Neural cell (in vitro differentiated cells): ENCODE measurements at regions not wholly inside any gene's neighbourhood (a gene's known extent, or its start where the extent isn't known, plus 50 kb on each side); places are given as distances from the start of the nearest gene placed in this dataset.

Experiments
- H2AFZ ChIP-seq: fragments of 200-600, 300-800 bp; sonication (generic), shearing (Covaris generic); 2 replicates; pipeline ENCODE4 v1.6.0; 2014; ENCODE audit warnings: low read depth, mild to moderate bottlenecking, antibody characterized with exemption, low read length, moderate library complexity
- H3F3A ChIP-seq: fragments of 200-600 bp; shearing (Covaris generic); 2 replicates; pipeline ENCODE4 v1.6.1; 2016; ENCODE audit warnings: mild to moderate bottlenecking, moderate library complexity, mixed read lengths, antibody characterized with exemption, low read length; ENCODE audit not compliant: insufficient read depth, poor library complexity, severe bottlenecking
- H3K27ac ChIP-seq: fragments of 200-600, 300-800 bp; sonication (generic), shearing (Covaris generic); 2 replicates; pipeline ENCODE4 v1.5.1; 2014; ENCODE audit warnings: mild to moderate bottlenecking, low read length, moderate library complexity
- H3K27me3 ChIP-seq: fragments of 300-800, 200-600 bp; sonication (generic), shearing (Covaris generic); 2 replicates; pipeline ENCODE4 v1.6.0; 2014; ENCODE audit warnings: mild to moderate bottlenecking, low read depth, low read length, moderate library complexity; ENCODE audit not compliant: insufficient read depth
- H3K36me3 ChIP-seq: fragments of 300-800, 200-600 bp; sonication (generic), shearing (Covaris generic); 2 replicates; pipeline ENCODE4 v1.5.1; 2014; ENCODE audit warnings: mild to moderate bottlenecking, antibody characterized with exemption, low read length, moderate library complexity; ENCODE audit not compliant: insufficient read depth
- H3K4me2 ChIP-seq: fragments of 300-800, 200-600 bp; sonication (generic), shearing (Covaris generic); 2 replicates; pipeline ENCODE4 v1.6.0; 2014; ENCODE audit warnings: mild to moderate bottlenecking, low read length
- H3K4me3 ChIP-seq: fragments of 300-800, 200-600 bp; sonication (generic), shearing (Covaris generic); 2 replicates; pipeline ENCODE4 v1.5.1; 2014; ENCODE audit warnings: mild to moderate bottlenecking, low read length, moderate library complexity
- H3K79me2 ChIP-seq: fragments of 200-600 bp; shearing (Covaris generic); replicated peaks from 2 replicates; pipeline ENCODE4 v1.6.0; 2014; ENCODE audit warnings: mild to moderate bottlenecking, low read length, moderate library complexity; ENCODE audit not compliant: insufficient read depth
- H3K9ac ChIP-seq: fragments of 300-800, 200-600 bp; sonication (generic), shearing (Covaris generic); 2 replicates; pipeline ENCODE4 v1.6.1; 2016; ENCODE audit warnings: mild to moderate bottlenecking, low read length, mixed read lengths
- H3K9me2 ChIP-seq: fragments of 200-600 bp; shearing (Covaris generic); 2 replicates; pipeline ENCODE4 v1.6.1; 2016; ENCODE audit warnings: mild to moderate bottlenecking, low read length, mixed read lengths; ENCODE audit not compliant: insufficient read depth
- H3K9me3 ChIP-seq: fragments of 200-600, 300-800 bp; sonication (generic), shearing (Covaris generic); 2 replicates; pipeline ENCODE4 v1.6.1; 2016; ENCODE audit warnings: mild to moderate bottlenecking, mixed run types, low read length, moderate library complexity, mixed read lengths
- H4K20me1 ChIP-seq: fragments of 200-600 bp; shearing (Covaris generic); 2 replicates; pipeline ENCODE4 v1.6.1; 2016; ENCODE audit warnings: mild to moderate bottlenecking, mixed run types; ENCODE audit not compliant: insufficient read depth
- CTCF ChIP-seq: fragments of 450-650 bp; IDR thresholded peaks from 2 replicates; pipeline ENCODE4 v1.5.1; 2014; ENCODE audit warnings: antibody characterized with exemption, mild to moderate bottlenecking, moderate library complexity; ENCODE audit not compliant: poor library complexity, severe bottlenecking
- EP300 ChIP-seq: fragments of 450-650 bp; conservative IDR thresholded peaks from 2 replicates; pipeline ENCODE4 v1.6.1; 2014; ENCODE audit warnings: antibody characterized with exemption, mild to moderate bottlenecking, moderate library complexity; ENCODE audit not compliant: poor library complexity, severe bottlenecking
- EZH2 ChIP-seq: fragments of 200-600, 300-800 bp; shearing (Covaris generic), sonication (generic); IDR thresholded peaks from 2 replicates; pipeline ENCODE4 v1.6.1; 2014; ENCODE audit warnings: antibody characterized with exemption, low read length, borderline replicate concordance, mild to moderate bottlenecking; ENCODE audit not compliant: insufficient read depth, poor library complexity, severe bottlenecking
- MXI1 ChIP-seq: fragments of 450-650 bp; conservative IDR thresholded peaks from 2 replicates; pipeline ENCODE4 v1.6.1; 2014; ENCODE audit warnings: antibody characterized with exemption, mild to moderate bottlenecking; ENCODE audit not compliant: poor library complexity, severe bottlenecking
- POLR2AphosphoS5 ChIP-seq: IDR thresholded peaks from 2 replicates; pipeline ENCODE4 v1.6.1; 2012
- RAD21 ChIP-seq: fragments of 450-650 bp; conservative IDR thresholded peaks from 2 replicates; pipeline ENCODE4 v1.6.1; 2014; ENCODE audit warnings: antibody characterized with exemption, mild to moderate bottlenecking, moderate library complexity
- REST ChIP-seq: IDR thresholded peaks from 2 replicates; pipeline ENCODE4 v1.6.1; 2012; ENCODE audit warnings: borderline replicate concordance
- SMC3 ChIP-seq: fragments of 450-650 bp; conservative IDR thresholded peaks from 2 replicates; pipeline ENCODE4 v1.6.1; 2014; ENCODE audit warnings: antibody characterized with exemption, mild to moderate bottlenecking, moderate library complexity; ENCODE audit not compliant: poor library complexity
- TAF1 ChIP-seq: IDR thresholded peaks from 2 replicates; pipeline ENCODE4 v1.6.1; 2012; ENCODE audit warnings: low read depth

- TF ChIP-seq REST (no peak), CTCF (no peak), EP300 (no peak), RAD21 (no peak), SMC3 (no peak), MXI1 (no peak), TAF1 (no peak), POLR2AphosphoS5 (no peak), EZH2 (no peak)
- H3K36me3 ChIP-seq: no peaks in the 10 kb centered on the region
- H2AFZ ChIP-seq: no peak overlapping the region
These were observed 649.4 kb upstream of the SLC8A1 start for GRCh38 chr2:41101281-41101680.

GRCh38 chr2:41109744-41110143, 657.9 kb upstream of the SLC8A1 start:
- Histone ChIP-seq H2AFZ (no peak overlapping the region), H3K9me2 (no peaks in the 10 kb centered on the region), H3K9me3 (no peaks in the 10 kb centered on the region), H3K79me2 (no peaks in the 10 kb centered on the region), H3K4me2 (no peak overlapping the region), H3K27ac (no peak overlapping the region), H3K4me3 (no peak overlapping the region), H3K36me3 (no peaks in the 10 kb centered on the region), H4K20me1 (no peaks in the 10 kb centered on the region), H3F3A (no peaks in the 10 kb centered on the region), H3K27me3 (no peaks in the 10 kb centered on the region), H3K9ac (no peak overlapping the region)
- TF ChIP-seq TAF1 (no peak), POLR2AphosphoS5 (no peak), RAD21 (no peak), REST (no peak), EZH2 (no peak), CTCF (no peak), EP300 (no peak), MXI1 (no peak), SMC3 (no peak)

More at GRCh38 chr2:41101281-41101680, 649.4 kb upstream of the SLC8A1 start:
- Histone ChIP-seq H3K4me2 (no peak overlapping the region), H4K20me1 (no peaks in the 10 kb centered on the region), H3K4me3 (no peak overlapping the region), H3K9ac (no peak overlapping the region), H3K27ac (no peak overlapping the region), H3K9me2 (no peaks in the 10 kb centered on the region), H3K9me3 (no peaks in the 10 kb centered on the region), H3F3A (no peaks in the 10 kb centered on the region), H3K79me2 (no peaks in the 10 kb centered on the region), H3K27me3 (no peaks in the 10 kb centered on the region)
